ENCODE measurements at regions not wholly inside any gene's neighbourhood (a gene's known extent, or its start where the extent isn't known, plus 50 kb on each side); places are given as distances from the start of the nearest gene placed in this dataset.

DNA sequence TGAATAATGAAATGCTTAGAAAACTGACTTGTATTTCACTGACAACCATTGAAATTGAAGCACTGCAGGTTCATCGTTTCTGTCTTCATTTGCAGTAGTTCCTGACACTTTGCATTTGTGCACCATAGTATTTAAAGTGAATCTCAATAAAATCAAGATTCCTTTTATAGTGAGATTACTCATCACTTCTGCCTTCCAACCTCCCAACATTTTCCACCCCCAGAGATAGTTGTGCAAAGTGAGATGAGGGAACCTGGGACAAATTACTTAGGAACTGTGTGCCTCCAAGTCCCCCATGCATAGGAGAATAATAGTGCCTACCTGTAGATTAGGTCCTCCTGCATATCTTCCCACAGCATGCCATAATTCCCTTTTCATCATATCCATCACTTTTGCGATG, 114.9 kb upstream of the DPT start:
- Histone ChIP-seq H3K27me3 (replicated peaks; ENCODE audit: insufficient read depth) (no peaks in the 10 kb centered on the region), H3K9me3 (no peaks in the 10 kb centered on the region), H3K4me3 (no peak overlapping the region), H3K4me1 (ENCODE audit: control insufficient read depth in 1 of 2, low read depth in 2 of 2) (peaks cover 0 to 9% of the 10 kb centered on the region in 2 donors), H3K27ac (no peak overlapping the region), H3K36me3 (no peaks in the 10 kb centered on the region)
- DNase-seq (ENCODE audit: low spot score) (no peak), ATAC-seq (ENCODE audit: insufficient number of reproducible peaks, low FRiP score, low read depth) (no peak)
- TF ChIP-seq, protein P1, sequence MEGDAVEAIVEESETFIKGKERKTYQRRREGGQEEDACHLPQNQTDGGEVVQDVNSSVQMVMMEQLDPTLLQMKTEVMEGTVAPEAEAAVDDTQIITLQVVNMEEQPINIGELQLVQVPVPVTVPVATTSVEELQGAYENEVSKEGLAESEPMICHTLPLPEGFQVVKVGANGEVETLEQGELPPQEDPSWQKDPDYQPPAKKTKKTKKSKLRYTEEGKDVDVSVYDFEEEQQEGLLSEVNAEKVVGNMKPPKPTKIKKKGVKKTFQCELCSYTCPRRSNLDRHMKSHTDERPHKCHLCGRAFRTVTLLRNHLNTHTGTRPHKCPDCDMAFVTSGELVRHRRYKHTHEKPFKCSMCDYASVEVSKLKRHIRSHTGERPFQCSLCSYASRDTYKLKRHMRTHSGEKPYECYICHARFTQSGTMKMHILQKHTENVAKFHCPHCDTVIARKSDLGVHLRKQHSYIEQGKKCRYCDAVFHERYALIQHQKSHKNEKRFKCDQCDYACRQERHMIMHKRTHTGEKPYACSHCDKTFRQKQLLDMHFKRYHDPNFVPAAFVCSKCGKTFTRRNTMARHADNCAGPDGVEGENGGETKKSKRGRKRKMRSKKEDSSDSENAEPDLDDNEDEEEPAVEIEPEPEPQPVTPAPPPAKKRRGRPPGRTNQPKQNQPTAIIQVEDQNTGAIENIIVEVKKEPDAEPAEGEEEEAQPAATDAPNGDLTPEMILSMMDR (IDR thresholded peaks at IDR 0.05): no peak

DNA sequence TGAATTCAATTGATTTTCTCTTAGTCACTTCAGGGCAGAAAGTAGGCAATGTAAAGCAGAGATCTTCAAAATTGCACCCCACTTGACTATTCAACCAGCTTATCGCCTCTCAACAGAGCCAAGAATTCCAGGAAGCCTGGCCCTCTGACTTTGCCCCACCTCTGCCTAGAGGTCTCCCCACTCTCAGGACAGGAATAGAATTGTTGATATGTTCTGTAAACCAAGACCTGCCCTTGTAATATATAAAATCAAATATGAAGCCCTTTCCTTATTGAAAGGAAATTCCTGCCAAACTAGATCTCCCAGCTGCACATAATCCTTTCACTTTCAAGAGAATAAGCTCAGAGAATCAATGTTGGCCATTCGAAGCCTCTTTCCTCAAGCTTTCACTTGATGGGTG, 116.1 kb upstream of the DPT start:
- Histone ChIP-seq H3K4me1 (ENCODE audit: control insufficient read depth in 1 of 2, low read depth in 2 of 2) (peaks cover 0 to 9% of the 10 kb centered on the region in 2 donors), H3K9me3 (no peaks in the 10 kb centered on the region), H3K4me3 (no peak overlapping the region), H3K27ac (no peak overlapping the region), H3K36me3 (no peaks in the 10 kb centered on the region), H3K27me3 (replicated peaks; ENCODE audit: insufficient read depth) (no peaks in the 10 kb centered on the region)
- no peak for DNase-seq (ENCODE audit: low spot score)
- TF ChIP-seq, protein P1 (IDR thresholded peaks at IDR 0.05): no peak
- ATAC-seq (ENCODE audit: insufficient number of reproducible peaks, low FRiP score, low read depth): no peak

DNA sequence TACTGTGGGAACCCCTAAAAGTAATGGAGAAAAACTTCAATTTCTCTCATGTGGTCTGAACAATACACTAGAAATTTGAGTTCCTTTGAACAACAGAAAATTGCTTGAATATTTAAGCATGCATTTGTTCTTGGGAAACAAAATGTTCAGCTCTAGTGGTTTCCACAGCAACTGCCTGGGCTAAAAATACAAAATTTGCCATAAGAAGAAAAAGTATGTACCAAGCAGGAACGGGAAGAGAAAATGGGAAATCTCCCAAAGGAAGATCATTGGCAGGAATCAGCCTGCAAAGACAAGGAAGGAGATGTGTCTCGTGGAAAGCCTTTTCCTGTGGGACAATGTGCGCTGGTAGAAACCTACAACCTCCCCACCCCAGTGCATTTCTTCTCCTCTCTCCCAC, 119.0 kb upstream of the DPT start:
- Histone ChIP-seq H3K36me3 (no peaks in the 10 kb centered on the region), H3K9me3 (peaks cover 3% of the 10 kb centered on the region), H3K27me3 (replicated peaks; ENCODE audit: insufficient read depth) (no peaks in the 10 kb centered on the region), H3K4me3 (no peak overlapping the region), H3K4me1 (ENCODE audit: control insufficient read depth in 1 of 2, low read depth in 2 of 2) (peaks cover 0 to 9% of the 10 kb centered on the region in 2 donors), H3K27ac (no peak overlapping the region)
- DNase-seq (ENCODE audit: low spot score) (no peak), ATAC-seq (ENCODE audit: insufficient number of reproducible peaks, low FRiP score, low read depth) (no peak)
- TF ChIP-seq, protein P1 (IDR thresholded peaks at IDR 0.05): no peak

DNA sequence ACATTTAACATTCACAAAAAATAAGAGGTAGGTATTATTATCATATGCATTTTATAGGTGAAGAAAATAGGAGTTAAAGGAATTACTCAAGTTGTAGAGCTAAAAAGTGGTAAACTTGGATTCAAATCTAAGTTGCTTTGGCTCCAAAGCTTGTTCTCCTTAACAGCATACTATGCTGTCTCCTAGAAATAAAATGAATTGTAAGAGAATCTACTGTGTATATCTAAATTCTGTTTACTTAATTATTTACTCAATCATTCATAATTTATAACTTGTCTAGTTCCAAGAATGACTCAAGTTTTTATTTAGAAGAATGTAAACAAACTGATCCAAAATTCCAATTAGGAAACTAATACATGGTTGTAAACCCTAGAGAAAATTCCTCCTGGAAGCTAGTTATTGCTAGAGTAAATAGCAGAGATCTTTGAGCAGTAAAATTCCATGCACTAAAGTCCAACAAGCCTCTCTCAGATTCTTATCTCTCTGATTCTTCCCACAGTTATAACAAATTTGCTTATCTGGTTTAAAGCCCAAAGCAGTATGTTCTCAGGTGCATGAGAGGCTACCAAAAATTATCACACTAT, 132.5 kb upstream of the DPT start:
- H3K36me3 ChIP-seq: no peaks in the 10 kb centered on the region
- no peak overlapping the region for H3K27ac ChIP-seq
- H3K4me1 ChIP-seq (ENCODE audit: control insufficient read depth in 1 of 2, low read depth in 2 of 2): peaks cover 6 to 12% of the 10 kb centered on the region in 2 donors
- H3K9me3 ChIP-seq: no peaks in the 10 kb centered on the region
- TF ChIP-seq, protein P1 (IDR thresholded peaks at IDR 0.05): no peak
- no peak overlapping the region for H3K4me3 ChIP-seq
- ATAC-seq (ENCODE audit: insufficient number of reproducible peaks, low FRiP score, low read depth): no peak
- no peak for DNase-seq (ENCODE audit: low spot score)
- H3K27me3 ChIP-seq (replicated peaks; ENCODE audit: insufficient read depth): no peaks in the 10 kb centered on the region

DNA sequence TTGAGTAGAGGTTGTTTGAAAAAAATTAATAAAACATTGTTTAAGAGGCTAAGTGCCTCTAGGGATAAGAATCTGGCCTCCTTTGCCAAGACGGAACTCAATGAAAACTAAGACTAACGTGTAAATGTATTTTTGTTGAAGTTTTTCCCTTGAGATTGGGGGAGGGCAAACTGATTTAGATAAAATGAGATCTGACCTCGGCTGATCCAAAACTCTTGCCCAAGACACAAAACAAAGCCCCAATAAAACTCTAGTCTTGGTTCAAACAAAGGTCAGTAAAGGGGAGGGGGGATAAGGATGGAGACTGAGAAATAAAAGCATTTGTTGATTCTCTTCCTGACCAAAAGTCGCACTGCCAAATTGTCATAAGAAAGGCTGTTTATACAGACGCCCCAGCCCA, 134.8 kb upstream of the DPT start:
- Histone ChIP-seq H3K27me3 (replicated peaks; ENCODE audit: insufficient read depth) (no peaks in the 10 kb centered on the region), H3K36me3 (no peaks in the 10 kb centered on the region), H3K4me3 (no peak overlapping the region), H3K4me1 (ENCODE audit: control insufficient read depth in 1 of 2, low read depth in 2 of 2) (peaks cover 10 to 12% of the 10 kb centered on the region in 2 donors), H3K27ac (peak overlapping the region in 1 of 2 donors; percentile 37), H3K9me3 (no peaks in the 10 kb centered on the region)
- TF ChIP-seq, protein P1 (IDR thresholded peaks at IDR 0.05): no peak
- no peak for ATAC-seq (ENCODE audit: insufficient number of reproducible peaks, low FRiP score, low read depth)
- no peak for DNase-seq (ENCODE audit: low spot score)

Measured in thoracic aorta (tissue), 2 donors.